Activated CD4-positive, alpha-beta T cell treated with anti-CD3 and anti-CD28 coated beads, Interleukin-2, Interleukin-6, amounts not matched to agents 100 ng/mL and 50 ng/mL, durations not matched to agents 16 hours and 8 hours (primary cell): ENCODE measurements at regions not wholly inside any gene's neighbourhood (a gene's known extent, or its start where the extent isn't known, plus 50 kb on each side); places are given as distances from the start of the nearest gene placed in this dataset.
"Not testable (repeated sequence)": the region's sequence is repeated elsewhere in the genome, so short reads cannot be mapped to it uniquely, and the experiment has no call there.

Experiments used
- DNase-seq: peaks from one replicate; pipeline ENCODE4 v3.0.0-alpha.2; 2020

DNA sequence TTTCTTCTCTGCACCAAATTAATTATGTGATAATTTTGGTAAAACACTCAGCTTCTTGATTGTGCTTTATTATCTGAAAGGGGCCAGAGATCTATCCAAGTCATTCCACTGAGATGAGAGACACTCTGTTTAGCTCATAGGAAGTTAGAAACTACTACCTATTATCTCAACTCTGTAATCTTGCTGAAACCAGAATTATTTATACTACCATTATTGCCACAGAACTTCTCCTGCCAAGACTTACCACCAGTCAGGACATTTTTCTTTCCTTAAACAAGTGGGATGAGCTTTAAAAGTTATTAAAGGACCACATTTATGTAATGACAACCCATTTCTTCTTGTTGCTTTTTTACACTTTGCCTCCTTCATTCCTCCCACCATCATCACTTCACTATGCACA lies 855.6 kb upstream of the PIK3C3 start:
- no peak for DNase-seq

DNA sequence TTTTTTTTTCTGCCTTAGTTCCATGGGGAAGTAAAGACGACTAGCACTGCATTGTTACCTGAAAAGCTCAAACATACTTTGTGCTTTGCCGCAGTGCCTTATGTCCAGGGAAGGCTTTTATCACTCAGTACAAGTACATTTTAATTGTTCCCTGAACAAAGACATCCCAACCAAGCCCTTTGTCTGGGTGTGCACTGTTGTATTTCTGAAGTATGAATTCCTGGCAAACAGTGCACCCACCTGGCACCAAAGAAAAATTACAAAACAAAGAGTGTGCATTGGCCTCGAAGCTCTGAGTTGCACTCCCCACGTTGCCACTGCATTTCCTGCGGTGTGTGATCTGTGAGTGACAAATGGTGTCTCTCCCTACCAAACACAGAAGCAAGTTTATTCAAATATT lies 858.5 kb upstream of the PIK3C3 start:
- DNase-seq, result no peak

DNA sequence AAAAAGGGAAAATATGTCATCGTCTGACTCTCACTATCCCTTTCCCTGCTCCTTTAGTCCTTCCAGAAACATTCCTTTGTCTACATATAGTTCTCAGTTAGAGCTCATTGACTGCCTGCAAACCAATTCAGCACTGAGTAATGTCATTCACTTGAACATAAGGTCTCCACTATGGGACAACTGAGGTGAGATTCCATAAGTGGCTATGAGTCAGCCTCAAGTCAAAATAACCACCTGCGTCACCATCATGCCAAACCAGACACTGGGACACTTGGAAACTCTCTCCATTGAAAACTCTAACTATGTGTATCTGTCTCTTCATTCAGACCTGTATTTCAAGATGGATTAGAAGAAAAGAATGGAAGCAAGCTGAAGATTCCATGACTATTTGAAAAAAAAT lies 878.0 kb upstream of the PIK3C3 start:
- DNase-seq, result no peak

DNA sequence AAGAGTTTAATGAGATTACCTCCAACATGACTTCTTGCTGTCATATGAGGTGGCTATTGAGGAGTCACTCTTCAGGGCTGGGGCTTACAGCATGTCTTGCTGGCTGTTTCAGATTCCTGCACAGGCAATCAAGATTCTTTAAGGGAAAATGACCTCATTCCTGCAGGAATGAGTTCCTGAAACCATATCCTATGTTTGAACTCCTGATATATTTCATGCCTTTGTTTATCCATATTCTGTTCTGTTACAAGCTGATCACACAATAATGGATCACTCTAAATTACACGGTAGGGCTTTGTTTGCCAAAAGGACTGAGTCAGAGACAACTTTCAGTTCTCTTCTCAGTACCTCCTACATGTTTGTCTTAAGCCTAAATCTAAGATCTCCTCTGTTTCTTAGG lies 879.8 kb upstream of the PIK3C3 start:
- no peak for DNase-seq

DNA sequence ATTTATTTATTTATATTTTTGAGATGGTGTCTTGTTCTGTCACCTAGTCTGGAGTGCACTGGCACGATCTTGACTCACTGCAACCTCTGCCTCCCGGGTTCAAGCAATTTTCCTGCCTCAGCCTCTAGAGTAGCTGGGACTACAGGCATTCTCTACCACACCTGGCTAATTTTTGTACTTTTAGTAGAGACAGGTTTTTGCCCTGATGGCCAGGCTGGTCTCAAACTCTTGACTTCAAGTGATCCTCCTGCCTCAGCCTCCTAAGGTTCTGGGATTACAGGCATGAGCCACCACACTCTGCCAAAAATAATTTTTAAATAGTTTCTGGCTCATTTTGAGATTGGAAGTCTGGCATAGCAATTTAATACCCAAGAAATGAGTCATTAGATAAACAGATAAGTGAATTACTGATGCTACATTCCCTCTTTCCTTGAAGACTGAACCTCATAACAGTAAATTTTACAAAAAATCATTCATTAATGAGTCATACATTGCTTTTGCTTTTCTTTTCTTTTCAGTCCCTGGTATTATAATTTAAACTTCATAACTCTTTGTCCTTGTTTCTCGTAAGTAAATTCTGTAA lies 881.6 kb upstream of the PIK3C3 start:
- DNase-seq, result no peak

DNA sequence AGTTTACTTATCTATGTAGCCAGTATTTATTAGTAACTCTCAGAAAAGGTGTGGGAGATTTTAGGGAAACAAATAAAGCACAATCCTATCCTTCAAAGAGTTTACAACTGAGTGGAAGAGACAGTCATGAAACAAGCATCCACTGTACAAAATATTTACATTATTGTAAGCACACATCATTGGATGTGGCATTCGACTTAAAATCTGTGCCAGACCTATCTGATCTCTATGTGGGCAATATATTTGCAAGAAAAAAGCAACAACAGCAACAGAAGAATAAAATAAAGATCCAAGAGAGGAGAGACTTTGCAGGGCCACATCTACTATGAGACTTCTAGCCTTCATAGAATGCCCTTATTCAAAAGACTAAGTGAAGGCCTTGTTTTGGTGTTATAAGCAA lies 882.1 kb upstream of the PIK3C3 start:
- DNase-seq, result no peak

DNA sequence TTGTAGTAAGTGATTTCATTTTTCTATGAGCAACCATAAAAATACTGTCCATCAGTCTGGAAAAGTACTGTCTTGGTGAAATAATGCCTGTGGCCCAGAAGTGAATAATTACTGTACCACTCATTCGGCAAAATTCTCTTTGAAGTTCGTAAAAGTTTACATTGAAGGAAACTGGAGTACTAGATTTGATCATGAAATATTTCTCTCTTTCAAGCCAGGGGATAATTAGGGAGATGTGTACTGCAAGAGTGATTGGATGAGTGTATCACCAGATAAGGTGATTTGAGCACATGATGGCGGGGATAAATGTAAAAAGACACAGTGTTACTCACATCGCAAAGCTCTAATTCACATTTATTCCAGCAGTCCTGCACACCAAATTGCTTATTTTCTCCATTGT lies 883.2 kb upstream of the PIK3C3 start:
- no peak for DNase-seq

DNA sequence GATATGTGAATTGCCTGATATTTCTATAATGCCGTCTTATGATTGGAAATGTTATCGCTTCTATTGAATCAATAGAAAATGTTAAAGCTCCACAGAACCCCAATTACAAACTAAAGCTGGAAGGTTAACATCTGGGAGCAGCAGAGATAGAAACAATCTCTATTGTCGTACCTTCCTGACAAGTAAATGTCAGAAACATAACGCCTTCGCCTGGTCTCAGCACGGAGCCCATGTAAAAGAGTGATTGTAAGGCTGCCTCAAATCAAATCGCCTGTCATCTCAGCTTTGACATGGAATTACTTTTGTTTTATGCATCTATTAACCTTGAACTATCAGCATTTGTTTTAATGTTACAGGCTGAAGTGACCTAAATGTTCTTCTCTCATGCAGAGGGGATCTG lies 885.9 kb upstream of the PIK3C3 start:
- no peak for DNase-seq

DNA sequence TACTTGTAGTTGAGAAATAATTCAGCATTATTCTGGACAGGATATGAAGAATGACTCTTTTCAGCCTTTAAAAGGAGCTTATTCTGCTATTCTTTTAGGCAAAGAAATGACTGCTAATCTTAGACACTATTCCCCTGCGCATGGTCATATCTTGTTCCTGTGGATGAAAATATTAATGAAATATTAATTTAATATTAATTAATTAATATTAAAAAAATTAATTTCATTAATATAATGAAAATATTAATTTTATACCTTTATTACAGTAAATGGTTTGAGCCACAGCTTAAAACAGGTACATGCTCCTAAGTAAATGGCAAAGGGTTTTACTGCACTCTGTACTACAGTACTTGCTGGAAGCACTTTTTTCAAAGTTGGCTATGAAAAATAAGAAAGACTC lies 890.1 kb upstream of the PIK3C3 start:
- no peak for DNase-seq

DNA sequence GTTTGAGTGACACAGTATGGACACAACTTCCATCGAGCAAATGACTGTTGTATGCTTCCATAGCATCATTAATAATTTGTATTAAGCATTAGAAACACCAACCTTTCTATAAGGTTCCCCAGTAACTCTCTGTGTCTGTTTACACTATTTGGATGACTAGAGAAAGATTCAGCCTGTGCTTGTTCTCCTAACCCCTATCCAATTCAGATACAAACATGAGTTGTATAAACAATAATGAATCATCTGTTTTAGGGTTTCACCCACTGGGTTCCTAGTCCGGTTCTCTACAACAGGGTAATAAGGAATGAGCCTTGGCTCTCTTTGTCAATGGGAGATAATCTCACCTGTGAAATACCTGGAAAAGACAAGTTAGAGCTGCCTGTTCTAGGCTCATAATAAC lies 894.1 kb upstream of the PIK3C3 start:
- DNase-seq, result no peak

DNA sequence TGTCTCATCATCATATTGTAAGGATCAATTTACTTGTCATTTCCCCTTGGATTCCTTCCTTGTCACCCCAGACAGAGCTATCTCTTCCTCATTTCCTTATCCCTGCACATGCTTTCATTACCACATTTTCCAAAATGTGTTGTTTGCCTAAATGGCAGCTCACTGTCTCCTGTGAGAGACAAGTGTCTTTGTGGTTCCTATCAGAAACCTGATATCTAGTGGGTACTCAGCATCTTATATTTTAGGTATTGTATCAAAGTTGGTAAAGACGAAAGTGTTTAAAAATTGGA lies 896.0 kb upstream of the PIK3C3 start:
- no peak for DNase-seq

DNA sequence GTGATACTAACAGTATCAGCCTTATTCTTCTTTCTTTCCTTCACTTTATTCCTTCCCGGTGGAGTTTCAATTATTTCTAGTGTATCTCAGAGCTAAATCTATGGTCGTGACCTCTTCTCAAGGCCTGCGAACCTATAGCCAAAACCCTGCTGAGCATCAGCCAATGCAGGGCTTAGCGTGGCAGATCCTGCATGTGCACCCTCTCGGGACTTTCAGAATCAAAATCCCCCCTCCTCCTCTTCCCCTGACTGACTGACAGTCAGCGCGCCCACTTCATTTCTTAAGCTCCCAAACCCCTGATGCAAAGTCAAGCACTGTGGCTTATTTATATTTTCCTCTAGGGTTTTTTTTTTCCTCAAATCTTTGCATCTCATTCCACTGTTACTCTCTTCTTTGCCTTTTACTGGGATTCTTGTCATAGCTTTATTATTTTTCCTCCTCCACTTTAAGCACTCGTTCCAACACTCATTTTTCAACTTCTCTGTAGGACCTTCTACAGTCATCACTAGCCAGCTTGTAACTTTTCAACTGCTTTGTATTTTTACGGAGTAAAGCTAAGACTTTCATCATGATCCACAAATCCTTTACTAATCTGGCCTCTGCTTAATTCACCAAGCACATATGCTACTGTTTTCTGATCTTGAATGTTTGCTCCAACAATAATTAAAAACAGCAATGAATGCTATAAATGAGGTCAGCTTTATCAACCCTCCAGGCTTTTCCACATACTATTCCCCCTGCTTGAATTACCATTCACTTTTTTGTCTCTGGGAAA lies 896.5 kb upstream of the PIK3C3 start:
- no peak for DNase-seq

DNA sequence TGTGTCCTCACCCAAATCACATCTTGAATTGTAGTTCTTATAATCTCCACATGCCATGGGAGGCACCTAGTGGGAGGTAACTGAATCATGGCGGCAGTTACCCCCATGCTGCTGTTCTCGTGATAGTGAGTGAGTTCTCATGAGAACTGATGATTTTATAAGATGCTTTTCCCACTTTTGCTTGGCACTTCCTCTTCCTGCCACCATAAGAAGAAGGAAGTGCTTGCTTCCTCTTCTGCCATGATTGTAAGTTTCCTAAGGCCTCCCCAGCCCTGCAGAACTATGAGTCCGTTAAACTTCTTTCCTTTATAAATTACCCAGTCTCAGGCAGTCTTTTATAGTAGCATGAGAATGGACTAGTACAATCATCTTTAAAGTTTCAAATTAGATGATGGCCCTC lies 902.4 kb upstream of the PIK3C3 start:
- no peak for DNase-seq

DNA sequence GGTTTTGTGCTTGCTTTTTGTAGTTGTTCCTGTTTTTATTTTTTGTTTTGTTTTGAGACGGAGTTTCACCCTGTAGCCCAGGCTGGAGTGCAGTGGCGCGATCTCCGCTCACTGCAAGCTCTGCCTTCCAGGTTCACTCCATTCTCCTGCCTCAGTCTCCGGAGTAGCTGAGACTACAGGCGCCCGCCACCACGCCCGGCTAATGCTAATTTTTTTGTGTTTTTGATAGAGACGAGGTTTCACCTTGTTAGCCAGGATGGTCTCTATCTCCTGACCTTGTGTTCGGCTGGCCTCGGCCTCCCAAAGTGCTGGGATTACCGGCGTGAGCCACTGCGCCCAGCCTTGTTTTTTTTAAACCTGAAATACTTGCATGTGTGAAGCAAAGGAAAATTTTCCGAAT lies 908.8 kb upstream of the PIK3C3 start:
- not testable (repeated sequence) for DNase-seq

DNA sequence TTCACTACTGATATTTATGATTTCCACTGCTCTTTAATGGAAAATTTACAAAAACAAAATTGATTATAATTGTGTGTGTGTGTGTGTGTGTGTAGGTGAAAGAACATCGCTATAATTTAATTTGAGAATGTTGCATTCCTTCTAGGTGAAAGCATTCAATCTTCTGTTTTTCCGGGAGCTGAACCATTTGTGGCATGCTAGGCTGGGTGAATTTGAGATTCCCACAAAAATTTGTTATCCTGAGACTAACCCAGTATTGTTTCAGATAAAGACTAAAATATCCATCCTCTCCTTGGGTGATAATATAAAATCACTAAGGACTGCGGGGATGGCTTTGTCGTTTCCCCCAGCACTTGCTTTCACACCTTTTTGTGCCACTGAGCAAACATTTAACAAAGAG lies 911.2 kb upstream of the PIK3C3 start:
- no peak for DNase-seq

DNA sequence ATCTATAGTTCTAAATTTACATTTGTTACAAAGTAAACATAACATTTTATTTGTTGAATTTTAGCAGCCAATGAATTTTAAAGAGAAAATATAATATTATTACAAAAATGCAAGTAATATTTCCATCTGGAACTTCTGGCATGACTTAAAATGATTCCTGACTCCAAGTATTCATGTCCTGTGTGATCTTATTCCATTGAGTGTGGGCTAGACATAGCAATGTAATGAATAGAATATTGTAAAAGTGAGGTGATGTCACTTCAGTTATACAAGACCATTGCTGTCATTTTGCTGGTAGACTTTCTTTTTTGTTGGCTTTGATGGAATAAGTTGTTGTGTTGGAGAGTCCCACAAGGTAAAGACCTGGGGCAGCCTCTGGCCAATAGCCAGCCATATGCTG lies 912.2 kb upstream of the PIK3C3 start:
- DNase-seq, result no peak

DNA sequence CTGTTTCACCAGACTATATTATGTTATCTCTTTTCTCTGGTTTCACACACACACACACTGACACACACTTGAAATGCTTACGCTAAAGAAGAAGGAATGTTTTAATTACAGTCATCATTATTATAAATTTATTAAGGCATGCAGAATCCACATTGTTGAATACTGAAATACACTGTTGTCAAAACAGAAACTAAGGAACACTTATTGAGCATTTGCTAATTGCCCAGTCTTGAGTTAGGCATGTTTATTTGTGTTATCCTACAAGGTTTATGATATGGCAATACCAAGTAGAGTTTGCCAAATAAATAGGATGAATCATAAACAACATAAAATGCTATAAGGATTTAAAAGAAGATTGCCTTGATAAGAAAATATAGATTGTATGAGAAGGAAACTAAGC lies 917.0 kb upstream of the PIK3C3 start:
- no peak for DNase-seq

DNA sequence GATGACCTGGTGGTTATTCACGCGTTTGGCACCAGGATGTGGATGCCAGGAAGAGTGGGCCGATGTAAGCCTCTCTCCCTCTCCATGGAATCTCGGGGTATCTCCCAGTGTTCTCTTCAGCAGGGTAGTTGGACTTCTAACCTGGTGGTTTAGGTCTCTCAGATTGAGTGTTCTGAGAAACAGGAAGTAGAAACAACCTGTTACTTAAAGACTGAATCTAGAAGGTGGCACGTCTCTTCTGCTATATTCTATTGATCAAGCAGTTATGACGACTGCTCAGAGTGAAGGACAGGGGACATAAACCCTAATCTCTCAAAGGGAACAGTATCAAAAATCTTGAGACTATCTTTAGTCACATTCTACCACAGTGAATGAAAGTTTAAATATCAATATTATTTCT lies 918.7 kb upstream of the PIK3C3 start:
- DNase-seq, result no peak

DNA sequence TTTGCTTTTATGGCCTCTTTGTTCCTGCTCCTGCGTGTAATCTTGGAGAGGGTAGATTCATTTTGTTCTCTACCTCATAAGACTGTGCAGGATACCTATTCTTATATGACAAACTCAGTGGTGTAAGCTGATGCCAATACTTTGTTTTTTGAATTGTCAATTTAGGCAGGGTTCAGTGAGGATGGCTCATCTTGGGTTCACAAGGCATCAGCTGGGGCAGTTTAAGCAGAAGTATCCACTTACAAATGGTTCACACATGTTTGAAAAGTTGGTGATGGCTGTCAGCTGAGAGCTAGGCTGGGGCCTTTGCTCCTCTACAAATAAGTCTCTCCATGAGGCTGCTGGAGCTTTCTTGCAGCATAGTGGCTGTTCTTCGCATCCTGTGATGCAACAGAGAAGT lies 920.6 kb upstream of the PIK3C3 start:
- no peak for DNase-seq

DNA sequence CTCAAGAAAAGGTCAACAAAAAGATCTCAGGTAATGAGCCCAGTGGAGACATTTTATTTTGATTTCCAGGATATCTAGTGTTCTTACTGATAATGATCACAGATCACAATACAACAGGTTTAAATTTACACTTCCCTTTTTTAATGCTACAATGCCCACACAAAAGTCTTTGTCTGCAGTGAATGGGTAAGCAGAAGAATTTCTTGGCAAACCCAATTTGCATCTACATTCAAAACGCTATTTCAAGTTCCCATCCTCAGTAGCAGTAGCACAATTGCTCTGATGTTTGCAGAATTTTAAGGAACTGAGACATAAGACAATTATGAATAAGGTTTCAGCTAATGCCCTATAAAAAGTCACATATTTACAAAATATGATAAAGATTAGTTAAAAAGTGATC lies 929.4 kb upstream of the PIK3C3 start:
- DNase-seq, result no peak

DNA sequence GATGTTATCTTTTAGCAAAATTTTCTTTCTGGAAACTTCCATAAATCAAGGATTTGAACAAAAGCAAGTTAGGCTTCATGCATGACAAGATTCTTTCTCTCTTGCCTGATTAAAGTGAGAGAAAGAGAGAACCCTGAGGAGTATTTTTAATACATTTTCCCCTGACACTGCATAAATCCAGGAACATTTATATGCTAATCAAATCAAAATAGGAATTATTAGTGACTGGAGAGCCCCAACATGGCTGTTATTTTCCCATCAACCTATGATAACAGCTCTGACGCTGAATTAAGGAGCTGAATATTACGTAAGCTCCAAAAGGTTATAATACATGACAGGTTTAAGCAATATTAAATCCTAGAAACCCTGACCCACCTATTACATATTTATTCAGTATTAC lies 930.2 kb upstream of the PIK3C3 start:
- DNase-seq, result no peak

DNA sequence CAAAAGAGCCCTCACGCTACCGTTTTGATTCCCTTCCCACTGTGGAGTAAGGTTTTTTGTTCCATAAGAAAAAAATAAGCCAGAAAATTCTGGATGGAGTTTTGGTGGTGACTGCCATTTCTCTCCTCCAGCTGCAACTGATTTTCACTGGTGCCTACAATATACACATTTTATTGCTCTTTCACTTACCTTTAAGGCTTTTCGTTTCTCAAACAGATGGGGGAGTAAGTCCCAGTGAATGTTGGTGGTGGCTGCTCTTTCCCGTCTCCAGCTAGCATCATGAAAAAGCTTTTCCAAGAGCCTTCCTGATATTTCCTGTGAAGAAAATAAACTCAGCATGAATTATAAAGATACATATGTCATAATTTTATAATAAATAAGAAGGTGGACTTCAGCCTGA lies 932.5 kb upstream of the PIK3C3 start:
- no peak for DNase-seq

DNA sequence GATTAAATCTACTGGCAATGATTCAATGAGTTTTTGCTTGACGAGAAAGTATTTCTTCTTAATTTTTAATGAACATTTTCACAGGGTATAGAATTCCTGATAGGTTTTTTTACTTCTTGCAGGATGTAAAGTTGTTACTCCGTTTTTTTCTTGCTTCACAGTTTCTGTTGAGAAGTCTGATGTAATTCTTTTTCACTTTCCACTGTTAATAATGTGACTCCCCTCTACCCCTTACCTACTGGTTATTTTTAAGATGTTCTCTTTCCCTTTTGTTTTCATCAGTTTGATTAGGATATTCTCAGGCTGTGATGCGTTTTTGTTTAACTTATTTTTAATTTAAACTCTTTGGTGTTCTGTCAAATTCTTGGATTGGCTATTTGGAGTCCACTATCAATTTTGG lies 933.9 kb upstream of the PIK3C3 start:
- DNase-seq, result no peak

DNA sequence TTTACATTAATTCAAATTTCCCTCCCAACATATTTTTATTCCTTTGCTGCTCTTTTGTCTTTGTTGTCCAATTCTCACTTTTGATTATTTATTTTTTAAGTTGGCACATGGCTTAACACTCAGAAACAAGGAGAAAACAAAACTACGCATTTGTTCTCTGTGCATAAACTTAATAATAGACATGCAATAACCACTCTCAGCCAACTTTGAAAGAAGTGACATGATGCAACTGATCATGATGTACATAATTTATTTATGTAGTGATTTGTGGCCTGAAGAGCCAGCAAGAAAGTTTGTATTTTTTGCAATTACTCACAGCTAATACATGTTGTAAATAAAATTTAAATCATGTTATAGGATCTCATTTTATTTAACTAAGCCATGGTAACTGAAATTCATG lies 942.8 kb upstream of the PIK3C3 start:
- DNase-seq, result no peak

DNA sequence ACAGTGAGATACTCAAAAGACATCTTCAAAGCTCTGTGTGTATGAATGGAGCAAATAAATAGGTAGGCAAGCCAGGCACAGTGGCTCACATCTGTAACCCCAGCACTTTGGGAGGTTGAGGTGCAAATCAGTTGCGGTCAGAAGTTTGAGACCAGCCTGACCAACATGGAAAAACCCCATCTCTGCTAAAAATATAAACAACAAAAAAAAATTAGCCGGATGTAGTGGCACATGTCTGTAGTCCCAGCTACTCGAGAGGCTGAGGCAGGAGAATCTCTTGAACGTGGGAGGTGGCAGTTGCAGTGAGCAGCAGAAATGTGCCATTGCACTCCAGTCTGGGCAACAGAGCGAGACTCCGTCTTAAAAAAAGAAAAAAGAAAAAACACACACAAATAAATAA lies 945.1 kb upstream of the PIK3C3 start:
- DNase-seq, result no peak

DNA sequence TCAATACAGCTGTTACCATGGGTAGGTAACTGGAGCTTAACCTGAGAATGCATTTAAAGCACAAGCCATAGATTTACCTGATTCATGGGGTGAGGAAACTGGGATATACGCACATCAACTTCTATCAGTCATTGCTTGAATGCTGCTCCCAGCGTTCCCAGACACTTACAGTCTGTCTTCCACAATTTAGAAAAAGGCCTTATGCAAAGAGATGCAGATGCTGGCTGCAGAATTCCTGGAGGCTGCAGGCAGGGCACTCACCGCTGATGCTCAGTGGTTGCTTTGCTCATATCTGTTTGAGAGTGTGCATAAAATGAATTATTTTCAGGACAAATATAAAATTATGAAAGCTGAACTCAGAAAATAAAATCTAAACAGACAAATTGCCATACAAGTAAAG lies 950.7 kb upstream of the PIK3C3 start:
- DNase-seq, result no peak
